HL-60 (cell line): ENCODE measurements at regions not wholly inside any gene's neighbourhood (a gene's known extent, or its start where the extent isn't known, plus 50 kb on each side); places are given as distances from the start of the nearest gene placed in this dataset.
"Not testable (repeated sequence)": the region's sequence is repeated elsewhere in the genome, so short reads cannot be mapped to it uniquely, and the experiment has no call there.

Source experiments
- DNase-seq, 2 experiments: peaks; one replicate each; pipeline ENCODE4 v3.0.0-alpha.2; 2010 to 2020; ENCODE audit warnings: low read depth in 1 of 2, low spot score in 1 of 2
- H3K27ac ChIP-seq: fragments of 250-450 bp; sonication (Bioruptor Pico); replicated peaks from 2 replicates; pipeline ENCODE4 v1.5.1; 2020; ENCODE audit warnings: mild to moderate bottlenecking, moderate library complexity
- H3K27me3 ChIP-seq: fragments of 250-450 bp; sonication (Bioruptor Pico); 2 replicates; pipeline ENCODE4 v1.5.1; 2021; ENCODE audit warnings: mild to moderate bottlenecking, moderate library complexity; ENCODE audit not compliant: insufficient read depth, poor library complexity, severe bottlenecking
- H3K4me3 ChIP-seq: replicated peaks from 2 replicates; pipeline ENCODE4 v1.5.1; 2011; ENCODE audit warnings: mild to moderate bottlenecking, control low read depth, low read length; ENCODE audit not compliant: insufficient read depth
- GABPA ChIP-seq: IDR thresholded peaks from 2 replicates; pipeline ENCODE4 v1.6.1; 2012; ENCODE audit warnings: low read depth
- POLR2AphosphoS5 ChIP-seq: IDR thresholded peaks from 2 replicates; pipeline ENCODE4 v1.6.1; 2012; ENCODE audit warnings: low read depth
- SPI1 ChIP-seq: IDR thresholded peaks from 2 replicates; pipeline ENCODE4 v1.6.1; 2012; ENCODE audit warnings: low read depth, mild to moderate bottlenecking, borderline replicate concordance
- TF ChIP-seq, protein P1 (sequence below): IDR thresholded peaks from 2 replicates; pipeline ENCODE4 v1.6.1; 2012; ENCODE audit warnings: low read depth; ENCODE audit not compliant: insufficient replicate concordance
- TF ChIP-seq, protein P2 (sequence below): IDR thresholded peaks from one replicate; pipeline ENCODE4 v1.5.1; 2011; ENCODE audit warnings: low read length, control low read depth, inconsistent platforms; ENCODE audit not compliant: insufficient read depth

DNA sequence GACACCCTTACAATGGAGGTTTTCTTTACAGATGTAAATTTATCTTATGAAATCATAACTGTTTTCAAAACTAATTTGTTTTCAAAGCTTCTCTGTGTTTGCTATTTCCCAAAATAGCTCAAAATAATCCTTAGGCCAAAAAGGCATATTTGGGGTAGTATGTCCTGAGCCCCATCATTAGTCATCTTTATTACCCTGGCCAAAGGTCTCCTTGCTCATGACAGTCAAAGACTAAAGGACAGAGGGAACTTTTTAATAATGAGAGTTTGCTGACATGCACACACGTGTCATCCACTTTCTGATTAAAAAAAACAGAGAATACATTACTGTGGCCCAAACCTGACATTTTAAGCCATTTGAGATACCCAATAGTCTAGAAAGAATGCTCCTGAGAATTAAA is 221.9 kb upstream of the DUSP10 start:
- no peak overlapping the region for H3K4me3 ChIP-seq
- no peaks in the 10 kb centered on the region for H3K27me3 ChIP-seq
- H3K27ac ChIP-seq = no peak overlapping the region

DNA sequence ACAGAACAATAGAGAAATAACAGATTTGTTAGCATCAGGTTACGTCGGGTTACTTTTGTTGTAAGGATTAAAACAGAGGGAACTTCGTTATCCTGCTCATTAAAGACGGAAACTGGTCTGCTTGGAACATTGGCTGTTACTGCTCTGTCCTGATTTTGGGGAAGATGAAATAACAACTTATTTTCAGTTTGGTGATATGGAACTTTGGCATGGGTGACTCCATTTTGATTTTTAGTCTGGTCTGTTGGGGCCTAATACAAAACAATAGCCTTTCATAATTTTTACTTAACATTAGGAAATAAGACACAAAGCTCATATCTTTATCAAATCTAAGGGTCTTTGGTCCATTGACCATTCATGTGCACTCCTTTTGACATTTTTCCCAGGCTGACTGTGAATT is 220.5 kb upstream of the DUSP10 start:
- Histone ChIP-seq H3K27me3 (no peaks in the 10 kb centered on the region), H3K4me3 (no peak overlapping the region), H3K27ac (peak overlapping the region; percentile 61)
- TF ChIP-seq, protein P1, sequence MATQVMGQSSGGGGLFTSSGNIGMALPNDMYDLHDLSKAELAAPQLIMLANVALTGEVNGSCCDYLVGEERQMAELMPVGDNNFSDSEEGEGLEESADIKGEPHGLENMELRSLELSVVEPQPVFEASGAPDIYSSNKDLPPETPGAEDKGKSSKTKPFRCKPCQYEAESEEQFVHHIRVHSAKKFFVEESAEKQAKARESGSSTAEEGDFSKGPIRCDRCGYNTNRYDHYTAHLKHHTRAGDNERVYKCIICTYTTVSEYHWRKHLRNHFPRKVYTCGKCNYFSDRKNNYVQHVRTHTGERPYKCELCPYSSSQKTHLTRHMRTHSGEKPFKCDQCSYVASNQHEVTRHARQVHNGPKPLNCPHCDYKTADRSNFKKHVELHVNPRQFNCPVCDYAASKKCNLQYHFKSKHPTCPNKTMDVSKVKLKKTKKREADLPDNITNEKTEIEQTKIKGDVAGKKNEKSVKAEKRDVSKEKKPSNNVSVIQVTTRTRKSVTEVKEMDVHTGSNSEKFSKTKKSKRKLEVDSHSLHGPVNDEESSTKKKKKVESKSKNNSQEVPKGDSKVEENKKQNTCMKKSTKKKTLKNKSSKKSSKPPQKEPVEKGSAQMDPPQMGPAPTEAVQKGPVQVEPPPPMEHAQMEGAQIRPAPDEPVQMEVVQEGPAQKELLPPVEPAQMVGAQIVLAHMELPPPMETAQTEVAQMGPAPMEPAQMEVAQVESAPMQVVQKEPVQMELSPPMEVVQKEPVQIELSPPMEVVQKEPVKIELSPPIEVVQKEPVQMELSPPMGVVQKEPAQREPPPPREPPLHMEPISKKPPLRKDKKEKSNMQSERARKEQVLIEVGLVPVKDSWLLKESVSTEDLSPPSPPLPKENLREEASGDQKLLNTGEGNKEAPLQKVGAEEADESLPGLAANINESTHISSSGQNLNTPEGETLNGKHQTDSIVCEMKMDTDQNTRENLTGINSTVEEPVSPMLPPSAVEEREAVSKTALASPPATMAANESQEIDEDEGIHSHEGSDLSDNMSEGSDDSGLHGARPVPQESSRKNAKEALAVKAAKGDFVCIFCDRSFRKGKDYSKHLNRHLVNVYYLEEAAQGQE = no peak
- TF ChIP-seq GABPA (no peak), POLR2AphosphoS5 (no peak), SPI1 (no peak)
- TF ChIP-seq, protein P2, sequence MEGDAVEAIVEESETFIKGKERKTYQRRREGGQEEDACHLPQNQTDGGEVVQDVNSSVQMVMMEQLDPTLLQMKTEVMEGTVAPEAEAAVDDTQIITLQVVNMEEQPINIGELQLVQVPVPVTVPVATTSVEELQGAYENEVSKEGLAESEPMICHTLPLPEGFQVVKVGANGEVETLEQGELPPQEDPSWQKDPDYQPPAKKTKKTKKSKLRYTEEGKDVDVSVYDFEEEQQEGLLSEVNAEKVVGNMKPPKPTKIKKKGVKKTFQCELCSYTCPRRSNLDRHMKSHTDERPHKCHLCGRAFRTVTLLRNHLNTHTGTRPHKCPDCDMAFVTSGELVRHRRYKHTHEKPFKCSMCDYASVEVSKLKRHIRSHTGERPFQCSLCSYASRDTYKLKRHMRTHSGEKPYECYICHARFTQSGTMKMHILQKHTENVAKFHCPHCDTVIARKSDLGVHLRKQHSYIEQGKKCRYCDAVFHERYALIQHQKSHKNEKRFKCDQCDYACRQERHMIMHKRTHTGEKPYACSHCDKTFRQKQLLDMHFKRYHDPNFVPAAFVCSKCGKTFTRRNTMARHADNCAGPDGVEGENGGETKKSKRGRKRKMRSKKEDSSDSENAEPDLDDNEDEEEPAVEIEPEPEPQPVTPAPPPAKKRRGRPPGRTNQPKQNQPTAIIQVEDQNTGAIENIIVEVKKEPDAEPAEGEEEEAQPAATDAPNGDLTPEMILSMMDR = no peak
- DNase-seq = no peak

More for the DNA sequence above, 221.9 kb upstream of the DUSP10 start:
- DNase-seq = no peak
- TF ChIP-seq, protein P1 = no peak
- TF ChIP-seq, protein P2 = no peak
- TF ChIP-seq SPI1 (no peak), GABPA (no peak)

DNA sequence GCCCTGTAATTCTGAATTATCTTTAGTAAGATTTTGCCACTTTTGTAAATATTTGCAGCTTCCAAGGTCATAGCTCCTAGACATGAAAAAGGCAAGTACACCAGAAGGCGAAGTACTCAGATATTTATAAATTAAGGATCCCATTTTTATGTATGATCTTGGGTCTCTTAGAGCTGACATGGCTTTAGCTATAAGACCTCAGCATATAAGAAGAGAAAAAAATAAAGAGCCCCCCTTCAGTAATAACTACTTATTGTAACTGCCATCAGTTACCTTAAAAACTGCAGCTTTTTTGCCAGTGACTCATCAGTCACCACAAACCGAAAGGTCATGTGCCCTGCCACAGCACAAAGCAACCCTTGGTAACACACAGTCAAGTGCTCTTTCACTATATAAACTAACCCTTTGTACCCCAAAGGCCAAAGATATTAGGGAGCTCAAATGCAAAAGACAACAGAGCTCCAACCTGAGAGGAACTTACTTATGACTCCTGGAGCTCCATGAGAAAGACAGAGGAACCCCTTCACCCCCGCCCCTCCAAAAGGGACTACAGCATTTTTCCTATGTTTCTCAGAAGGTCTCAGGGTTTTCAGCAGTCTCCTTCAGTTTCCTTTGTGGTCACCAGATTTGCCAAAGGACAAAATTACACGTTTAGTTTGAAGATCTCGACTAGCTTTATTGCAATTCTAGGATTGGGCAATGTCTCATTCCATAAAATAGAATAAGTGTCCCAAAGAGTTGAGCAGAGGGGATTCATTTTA is 219.8 kb upstream of the DUSP10 start:
- DNase-seq = peak; percentile 42 to 66
- TF ChIP-seq SPI1 (no peak), GABPA (no peak), POLR2AphosphoS5 (no peak)
- TF ChIP-seq, protein P1 = no peak
- TF ChIP-seq, protein P2 = no peak
- Histone ChIP-seq H3K27ac (peak overlapping the region; percentile 61), H3K4me3 (no peak overlapping the region), H3K27me3 (no peaks in the 10 kb centered on the region)

GRCh38 chr1:221958161-221958562 is 216.3 kb upstream of the DUSP10 start:
- not testable (repeated sequence) for H3K4me3 ChIP-seq, H3K27me3 ChIP-seq, H3K27ac ChIP-seq, DNase-seq

- not testable (repeated sequence) for H3K4me3 ChIP-seq, H3K27me3 ChIP-seq, H3K27ac ChIP-seq, DNase-seq
Observed at GRCh38 chr1:221957350-221957749, 215.5 kb upstream of the DUSP10 start.
